ENCODE measurements at regions not wholly inside any gene's neighbourhood (a gene's known extent, or its start where the extent isn't known, plus 50 kb on each side); places are given as distances from the start of the nearest gene placed in this dataset.

- DNase-seq = no peak
Measured at GRCh38 chr7:42858570-42858969, 53.3 kb downstream of the C7orf25 start.

- DNase-seq = no peak
Measured at GRCh38 chr7:42856605-42856987, 55.3 kb downstream of the C7orf25 start.

GRCh38 chr7:42854571-42855118 lies 57.2 kb downstream of the C7orf25 start:
- no peak for DNase-seq

- no peak for DNase-seq
Measured at GRCh38 chr7:42852531-42852930, 59.3 kb downstream of the C7orf25 start.

- no peak for DNase-seq
Measured at GRCh38 chr7:42843205-42843800, 68.6 kb downstream of the C7orf25 start.

- no peak for DNase-seq
Measured at GRCh38 chr7:42834676-42835075, 77.2 kb downstream of the C7orf25 start.

- no peak for DNase-seq
Measured at GRCh38 chr7:42833411-42833810, 78.5 kb downstream of the C7orf25 start.

- no peak for DNase-seq
Measured at GRCh38 chr7:42832667-42833066, 79.2 kb downstream of the C7orf25 start.

GRCh38 chr7:42831718-42832522 lies 80.0 kb downstream of the C7orf25 start:
- DNase-seq = no peak

GRCh38 chr7:42831006-42831717 lies 80.7 kb downstream of the C7orf25 start:
- no peak for DNase-seq

- no peak for DNase-seq
Measured at GRCh38 chr7:42812779-42813178, 99.1 kb downstream of the C7orf25 start.

- no peak for DNase-seq
Measured at GRCh38 chr7:42805601-42806000, 106.3 kb downstream of the C7orf25 start.

GRCh38 chr7:42794673-42795072 lies 117.2 kb downstream of the C7orf25 start:
- no peak for DNase-seq

GRCh38 chr7:42792841-42793240 lies 119.0 kb downstream of the C7orf25 start:
- DNase-seq = no peak

GRCh38 chr7:42790196-42790595 lies 121.7 kb downstream of the C7orf25 start:
- DNase-seq = no peak

- no peak for DNase-seq
Measured at GRCh38 chr7:42774436-42774835, 137.4 kb downstream of the C7orf25 start.

- DNase-seq = no peak
Measured at GRCh38 chr7:42770114-42770513, 141.8 kb downstream of the C7orf25 start.

GRCh38 chr7:42768045-42768444 lies 143.8 kb downstream of the C7orf25 start:
- no peak for DNase-seq

GRCh38 chr7:42766782-42767423 lies 145.0 kb downstream of the C7orf25 start:
- no peak for DNase-seq

GRCh38 chr7:42765931-42766330 lies 145.9 kb downstream of the C7orf25 start:
- no peak for DNase-seq

- DNase-seq = no peak
Measured at GRCh38 chr7:42763137-42763551, 148.7 kb downstream of the C7orf25 start.

GRCh38 chr7:42761486-42761885 lies 150.4 kb downstream of the C7orf25 start:
- DNase-seq = no peak

GRCh38 chr7:42758124-42758523 lies 153.7 kb downstream of the C7orf25 start:
- DNase-seq = no peak

All from NCI-H1048 (cell line).